ENCODE measurements at regions not wholly inside any gene's neighbourhood (a gene's known extent, or its start where the extent isn't known, plus 50 kb on each side); places are given as distances from the start of the nearest gene placed in this dataset.

DNA sequence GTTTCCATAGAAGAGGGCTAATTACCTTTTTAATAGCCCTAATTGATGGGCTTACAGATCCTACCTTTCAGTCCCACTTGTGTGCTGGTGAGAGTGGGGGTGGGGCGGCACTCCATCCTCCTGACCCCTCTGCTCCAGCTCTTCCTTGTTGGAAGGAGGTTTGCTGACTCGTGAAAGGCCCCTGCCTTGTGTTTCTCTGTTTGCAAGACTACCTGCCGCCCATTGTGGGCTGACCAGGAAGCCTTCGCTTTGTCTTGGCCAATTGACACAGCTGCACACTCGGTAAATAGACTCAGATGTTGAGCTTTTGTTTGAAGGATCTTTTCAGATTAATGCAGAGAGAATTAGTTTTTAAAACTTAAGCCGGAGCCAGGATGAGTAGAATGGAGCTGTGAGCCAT, 197.3 kb upstream of the HES1 start:
- Histone ChIP-seq H3K4me1 (ENCODE audit: insufficient read depth, poor library complexity, severe bottlenecking) (no peaks in the 10 kb centered on the region), H3K9me3 (ENCODE audit: severe bottlenecking) (no peaks in the 10 kb centered on the region), H3K27me3 (ENCODE audit: insufficient read depth, poor library complexity, severe bottlenecking) (no peaks in the 10 kb centered on the region), H3K4me3 (ENCODE audit: severe bottlenecking) (no peak overlapping the region), H3K36me3 (ENCODE audit: low read depth) (no peaks in the 10 kb centered on the region), H3K27ac (ENCODE audit: poor library complexity, severe bottlenecking) (no peak overlapping the region)
- TF ChIP-seq, protein P1, sequence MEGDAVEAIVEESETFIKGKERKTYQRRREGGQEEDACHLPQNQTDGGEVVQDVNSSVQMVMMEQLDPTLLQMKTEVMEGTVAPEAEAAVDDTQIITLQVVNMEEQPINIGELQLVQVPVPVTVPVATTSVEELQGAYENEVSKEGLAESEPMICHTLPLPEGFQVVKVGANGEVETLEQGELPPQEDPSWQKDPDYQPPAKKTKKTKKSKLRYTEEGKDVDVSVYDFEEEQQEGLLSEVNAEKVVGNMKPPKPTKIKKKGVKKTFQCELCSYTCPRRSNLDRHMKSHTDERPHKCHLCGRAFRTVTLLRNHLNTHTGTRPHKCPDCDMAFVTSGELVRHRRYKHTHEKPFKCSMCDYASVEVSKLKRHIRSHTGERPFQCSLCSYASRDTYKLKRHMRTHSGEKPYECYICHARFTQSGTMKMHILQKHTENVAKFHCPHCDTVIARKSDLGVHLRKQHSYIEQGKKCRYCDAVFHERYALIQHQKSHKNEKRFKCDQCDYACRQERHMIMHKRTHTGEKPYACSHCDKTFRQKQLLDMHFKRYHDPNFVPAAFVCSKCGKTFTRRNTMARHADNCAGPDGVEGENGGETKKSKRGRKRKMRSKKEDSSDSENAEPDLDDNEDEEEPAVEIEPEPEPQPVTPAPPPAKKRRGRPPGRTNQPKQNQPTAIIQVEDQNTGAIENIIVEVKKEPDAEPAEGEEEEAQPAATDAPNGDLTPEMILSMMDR (IDR thresholded peaks at IDR 0.05; ENCODE audit: poor library complexity, severe bottlenecking) = no peak
- ATAC-seq (ENCODE audit: low read depth) (no peak), DNase-seq (ENCODE audit: low spot score) (no peak)

DNA sequence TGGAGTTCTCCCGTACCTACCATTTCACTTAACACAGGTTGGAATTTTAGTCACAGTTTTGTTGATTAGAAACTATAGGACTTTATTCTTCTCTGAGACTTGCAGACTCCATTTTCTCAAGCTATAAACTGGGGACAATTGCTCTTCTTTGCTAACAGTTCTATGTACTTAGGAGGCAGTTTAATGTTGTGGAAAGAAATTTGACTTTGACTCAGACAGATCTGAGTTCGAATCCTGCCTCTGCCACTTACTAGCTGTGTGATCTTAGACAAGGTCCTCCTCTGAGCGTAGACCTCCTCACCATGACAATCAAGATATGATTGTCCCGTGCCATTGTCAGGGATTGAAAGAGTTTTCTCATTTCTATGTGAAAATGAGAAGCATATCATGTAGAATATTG, 196.4 kb upstream of the HES1 start:
- DNase-seq (ENCODE audit: low spot score) (no peak), ATAC-seq (ENCODE audit: low read depth) (no peak)
- no peak overlapping the region for H3K4me3 ChIP-seq (ENCODE audit: severe bottlenecking)
- no peak overlapping the region for H3K27ac ChIP-seq (ENCODE audit: poor library complexity, severe bottlenecking)
- H3K9me3 ChIP-seq (ENCODE audit: severe bottlenecking) = no peaks in the 10 kb centered on the region
- no peaks in the 10 kb centered on the region for H3K4me1 ChIP-seq (ENCODE audit: insufficient read depth, poor library complexity, severe bottlenecking)
- H3K27me3 ChIP-seq (ENCODE audit: insufficient read depth, poor library complexity, severe bottlenecking) = no peaks in the 10 kb centered on the region
- TF ChIP-seq, protein P1 (IDR thresholded peaks at IDR 0.05; ENCODE audit: poor library complexity, severe bottlenecking) = no peak
- H3K36me3 ChIP-seq (ENCODE audit: low read depth) = no peaks in the 10 kb centered on the region

DNA sequence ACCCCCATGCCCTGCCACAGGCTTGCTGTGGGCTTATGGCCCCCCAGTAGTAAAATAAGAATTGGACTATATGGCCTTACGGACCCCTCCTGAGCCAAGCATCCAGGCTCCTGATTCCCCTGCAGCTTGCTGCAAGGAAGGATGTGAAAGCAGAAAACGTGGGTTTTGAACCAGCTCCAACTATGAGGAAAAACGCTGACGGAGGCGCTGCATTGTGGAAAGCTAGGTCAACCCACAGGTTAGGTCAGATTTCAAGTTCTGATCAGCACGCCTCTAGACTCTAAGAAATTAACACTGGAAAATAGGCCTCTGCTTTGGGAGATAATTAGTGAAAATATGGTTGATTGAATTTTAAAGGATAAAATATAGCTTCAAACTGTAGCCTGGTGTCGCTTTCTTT, 195.4 kb upstream of the HES1 start:
- ATAC-seq (ENCODE audit: low read depth) (no peak), DNase-seq (ENCODE audit: low spot score) (no peak)
- no peaks in the 10 kb centered on the region for H3K4me1 ChIP-seq (ENCODE audit: insufficient read depth, poor library complexity, severe bottlenecking)
- no peak overlapping the region for H3K27ac ChIP-seq (ENCODE audit: poor library complexity, severe bottlenecking)
- H3K27me3 ChIP-seq (ENCODE audit: insufficient read depth, poor library complexity, severe bottlenecking) = no peaks in the 10 kb centered on the region
- H3K4me3 ChIP-seq (ENCODE audit: severe bottlenecking) = no peak overlapping the region
- H3K9me3 ChIP-seq (ENCODE audit: severe bottlenecking) = no peaks in the 10 kb centered on the region
- TF ChIP-seq, protein P1 (IDR thresholded peaks at IDR 0.05; ENCODE audit: poor library complexity, severe bottlenecking) = no peak
- H3K36me3 ChIP-seq (ENCODE audit: low read depth) = no peaks in the 10 kb centered on the region

DNA sequence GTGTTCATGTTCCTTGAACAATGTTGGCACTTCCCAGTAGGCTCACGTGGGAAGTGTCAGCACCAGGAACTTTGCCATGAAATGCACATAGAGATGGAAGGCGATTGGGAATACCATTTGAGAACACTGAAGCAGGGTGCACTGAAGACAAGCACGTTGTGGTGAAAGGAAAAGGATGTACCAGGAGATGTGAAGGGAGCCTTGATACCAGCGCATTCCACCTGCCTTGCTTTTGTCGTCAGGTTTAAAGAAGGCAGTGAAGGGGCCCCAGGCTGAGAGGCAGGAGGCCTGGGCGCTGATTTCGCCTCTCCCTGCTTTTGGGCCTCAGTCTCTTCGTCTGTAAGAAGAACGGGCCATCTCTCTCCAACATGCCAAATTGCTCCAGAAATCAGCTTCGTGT, 194.5 kb upstream of the HES1 start:
- Histone ChIP-seq H3K9me3 (ENCODE audit: severe bottlenecking) (no peaks in the 10 kb centered on the region), H3K36me3 (ENCODE audit: low read depth) (no peaks in the 10 kb centered on the region), H3K4me1 (ENCODE audit: insufficient read depth, poor library complexity, severe bottlenecking) (no peaks in the 10 kb centered on the region), H3K27ac (ENCODE audit: poor library complexity, severe bottlenecking) (no peak overlapping the region), H3K27me3 (ENCODE audit: insufficient read depth, poor library complexity, severe bottlenecking) (no peaks in the 10 kb centered on the region), H3K4me3 (ENCODE audit: severe bottlenecking) (no peak overlapping the region)
- ATAC-seq (ENCODE audit: low read depth) (no peak), DNase-seq (ENCODE audit: low spot score) (no peak)
- TF ChIP-seq, protein P1 (IDR thresholded peaks at IDR 0.05; ENCODE audit: poor library complexity, severe bottlenecking) = no peak

DNA sequence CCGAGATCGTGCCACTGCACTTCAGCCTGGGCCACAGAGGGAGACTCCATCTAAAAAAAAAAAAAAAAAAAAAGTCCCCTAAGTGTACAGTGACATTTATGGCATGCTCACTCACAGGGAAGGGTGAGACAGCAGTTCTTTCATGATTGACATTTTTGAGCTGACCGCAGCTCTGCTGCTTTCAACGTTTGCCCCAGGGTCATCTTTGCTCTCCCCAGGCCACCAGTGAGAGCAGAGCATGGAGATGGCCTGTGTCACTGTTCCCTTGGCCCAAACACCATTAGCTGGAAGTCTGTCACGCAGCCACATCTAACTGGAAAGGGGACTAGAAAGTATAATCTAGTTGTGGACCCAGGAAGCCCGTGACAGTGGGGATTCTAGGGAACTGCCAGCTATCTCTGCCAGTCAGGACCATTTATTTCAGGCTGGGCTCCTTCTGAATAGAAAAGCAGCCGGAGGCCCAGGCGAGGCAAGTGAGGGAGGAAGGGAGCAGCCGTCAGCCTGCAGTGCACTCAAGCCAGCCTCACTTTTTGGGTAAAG, 193.4 kb upstream of the HES1 start:
- H3K27me3 ChIP-seq (ENCODE audit: insufficient read depth, poor library complexity, severe bottlenecking) = no peaks in the 10 kb centered on the region
- TF ChIP-seq, protein P1 (IDR thresholded peaks at IDR 0.05; ENCODE audit: poor library complexity, severe bottlenecking) = no peak
- DNase-seq (ENCODE audit: low spot score) = no peak

More for the DNA sequence above, 193.4 kb upstream of the HES1 start:
- Histone ChIP-seq H3K36me3 (ENCODE audit: low read depth) (no peaks in the 10 kb centered on the region), H3K4me3 (ENCODE audit: severe bottlenecking) (no peak overlapping the region), H3K27ac (ENCODE audit: poor library complexity, severe bottlenecking) (no peak overlapping the region), H3K4me1 (ENCODE audit: insufficient read depth, poor library complexity, severe bottlenecking) (no peaks in the 10 kb centered on the region), H3K9me3 (ENCODE audit: severe bottlenecking) (no peaks in the 10 kb centered on the region)
- ATAC-seq (ENCODE audit: low read depth) = no peak

All from RWPE2 (cell line).